GM23248 (cell line): ENCODE measurements at regions not wholly inside any gene's neighbourhood (a gene's known extent, or its start where the extent isn't known, plus 50 kb on each side); places are given as distances from the start of the nearest gene placed in this dataset.

Experiments used
- DNase-seq: peaks from one replicate; pipeline ENCODE4 v3.0.0-alpha.2; 2015
- H2AFZ ChIP-seq: fragments of 200-600 bp; sonication (generic); 2 replicates; pipeline ENCODE4 v1.6.1; 2016; ENCODE audit warnings: antibody characterized with exemption
- H3F3A ChIP-seq: fragments of 200-600 bp; sonication (generic); 2 replicates; pipeline ENCODE4 v1.6.1; 2016; ENCODE audit warnings: mild to moderate bottlenecking, antibody characterized with exemption, mixed run types; ENCODE audit not compliant: insufficient read depth
- H3K27ac ChIP-seq: fragments of 200-600 bp; sonication (generic); 2 replicates; pipeline ENCODE4 v1.5.1; 2016; ENCODE audit warnings: mild to moderate bottlenecking
- H3K27me3 ChIP-seq: fragments of 200-600 bp; sonication (generic); replicated peaks from 2 replicates; pipeline ENCODE4 v1.6.1; 2016; ENCODE audit warnings: mild to moderate bottlenecking; ENCODE audit not compliant: insufficient read depth
- H3K36me3 ChIP-seq: fragments of 200-600 bp; sonication (generic); 2 replicates; pipeline ENCODE4 v1.6.1; 2016; ENCODE audit warnings: low read depth, mild to moderate bottlenecking
- H3K4me1 ChIP-seq: fragments of 200-600 bp; sonication (generic); 2 replicates; pipeline ENCODE4 v1.6.1; 2016; ENCODE audit warnings: mild to moderate bottlenecking; ENCODE audit not compliant: insufficient read depth
- H3K4me2 ChIP-seq: fragments of 200-600 bp; sonication (generic); one replicate; pipeline ENCODE4 v1.6.1; 2016; ENCODE audit warnings: mild to moderate bottlenecking; ENCODE audit not compliant: unreplicated experiment
- H3K4me3 ChIP-seq: fragments of 200-600 bp; sonication (generic); 2 replicates; pipeline ENCODE4 v1.5.1; 2016; ENCODE audit warnings: mild to moderate bottlenecking
- H3K79me2 ChIP-seq: fragments of 200-600 bp; sonication (generic); 2 replicates; pipeline ENCODE4 v1.6.1; 2016; ENCODE audit warnings: mild to moderate bottlenecking; ENCODE audit not compliant: insufficient read depth
- H3K9ac ChIP-seq: fragments of 200-600 bp; sonication (generic); 2 replicates; pipeline ENCODE4 v1.6.1; 2016; ENCODE audit warnings: mild to moderate bottlenecking
- H3K9me2 ChIP-seq: fragments of 200-600 bp; sonication (generic); 2 replicates; pipeline ENCODE4 v1.6.1; 2016; ENCODE audit warnings: mixed run types, mild to moderate bottlenecking, moderate library complexity; ENCODE audit not compliant: insufficient read depth
- H3K9me3 ChIP-seq: fragments of 200-600 bp; sonication (generic); one replicate; pipeline ENCODE4 v1.6.1; 2017; ENCODE audit warnings: low read depth
- H4K20me1 ChIP-seq: fragments of 200-600 bp; sonication (generic); 2 replicates; pipeline ENCODE4 v1.6.0; 2016; ENCODE audit not compliant: insufficient read depth
- EZH2 ChIP-seq: fragments of 200-600 bp; sonication (generic); IDR thresholded peaks from 2 replicates; pipeline ENCODE4 v1.6.1; 2018; ENCODE audit warnings: antibody characterized with exemption, mild to moderate bottlenecking; ENCODE audit not compliant: insufficient read depth, poor library complexity, severe bottlenecking
- EZH2phosphoT487 ChIP-seq: fragments of 200-600 bp; sonication (generic); IDR thresholded peaks from 2 replicates; pipeline ENCODE4 v1.6.1; 2018; ENCODE audit warnings: antibody characterized with exemption, moderate library complexity, mild to moderate bottlenecking, low read depth; ENCODE audit not compliant: insufficient read depth
- WGBS, 2 experiments: methylation state at CpG; one replicate each; pipeline ENCODE4 v1.1.6; 2015 to 2017; ENCODE audit warnings: low lambda C conversion rate in 2 of 2, low coverage in 1 of 2; ENCODE audit errors: missing lambda C conversion rate in 2 of 2; 5-methylcytosine and 5-hydroxymethylcytosine counted together
- in situ Hi-C: fragments of 300-500 bp; cut with MboI; formaldehyde crosslinking; loops from 2 replicates; pipeline ENCODE4 v1.15.0; 2020

- Histone ChIP-seq H3K9me2 (no peaks in the 10 kb centered on the region), H3K36me3 (no peaks in the 10 kb centered on the region), H3K4me1 (peaks cover 42% of the 10 kb centered on the region), H3F3A (peaks cover 62% of the 10 kb centered on the region), H3K4me3 (no peak overlapping the region), H3K9ac (peak overlapping the region; percentile 26), H3K79me2 (no peaks in the 10 kb centered on the region), H4K20me1 (no peaks in the 10 kb centered on the region), H3K27me3 (no peaks in the 10 kb centered on the region), H3K4me2 (peak overlapping the region; percentile 42), H3K27ac (peak overlapping the region; percentile 60), H2AFZ (no peak overlapping the region), H3K9me3 (no peaks in the 10 kb centered on the region)
- TF ChIP-seq EZH2 (no peak), EZH2phosphoT487 (no peak)
- 9 to 10% methylated on average over 6 of the region's 6 CpGs for WGBS, 2 experiments
- peak; percentile 79 for DNase-seq
- in situ Hi-C loops = no loop called here
These were observed 86.8 kb upstream of the ARHGAP5 start for GRCh38 chr14:31990183-31990857.

- 0 out of 2 replicates have a peak overlapping the region, but pooled peaks have one; percentile 14 for H3K4me3 ChIP-seq
- H3K9me3 ChIP-seq = no peaks in the 10 kb centered on the region
- no peaks in the 10 kb centered on the region for H4K20me1 ChIP-seq
- peak overlapping the region; percentile 42 for H3K4me2 ChIP-seq
- H3K27ac ChIP-seq = peak overlapping the region; percentile 60
- 3 to 6% methylated on average over 6 of the region's 6 CpGs for WGBS, 2 experiments
- peaks cover 63% of the 10 kb centered on the region for H3F3A ChIP-seq
- H3K9me2 ChIP-seq = no peaks in the 10 kb centered on the region
- peaks cover 42% of the 10 kb centered on the region for H3K4me1 ChIP-seq
- H3K27me3 ChIP-seq = no peaks in the 10 kb centered on the region
- H3K36me3 ChIP-seq = no peaks in the 10 kb centered on the region
- no peak overlapping the region for H2AFZ ChIP-seq
- peak overlapping the region; percentile 26 for H3K9ac ChIP-seq
- peak; percentile 59 for DNase-seq
- in situ Hi-C loops = no loop called here
- 0 out of 2 replicates have a peak, but pooled peaks have one; percentile 43 for TF ChIP-seq EZH2phosphoT487
- no peak for TF ChIP-seq EZH2
- no peaks in the 10 kb centered on the region for H3K79me2 ChIP-seq
These were observed 86.1 kb upstream of the ARHGAP5 start for GRCh38 chr14:31990926-31991572.

GRCh38 chr14:31992011-31992447, 85.1 kb upstream of the ARHGAP5 start:
- Histone ChIP-seq H3K9me2 (no peaks in the 10 kb centered on the region), H3K4me3 (0 out of 2 replicates have a peak overlapping the region, but pooled peaks have one; percentile 14), H3K4me1 (peaks cover 51% of the 10 kb centered on the region), H3K36me3 (no peaks in the 10 kb centered on the region), H3K79me2 (no peaks in the 10 kb centered on the region), H3F3A (peaks cover 71% of the 10 kb centered on the region), H3K9me3 (no peaks in the 10 kb centered on the region), H3K27ac (peak overlapping the region; percentile 60), H3K9ac (peak overlapping the region; percentile 8; the same call in 1 of the 2 replicates), H3K27me3 (no peaks in the 10 kb centered on the region), H2AFZ (no peak overlapping the region), H4K20me1 (no peaks in the 10 kb centered on the region), H3K4me2 (peak overlapping the region; percentile 42)
- in situ Hi-C loops = no loop called here
- peak; percentile 99 for TF ChIP-seq EZH2phosphoT487
- no peak for TF ChIP-seq EZH2
- 0 to 4% methylated on average over 1 of the region's 1 CpG for WGBS, 2 experiments
- DNase-seq = peak; percentile 85

- Histone ChIP-seq H3K4me3 (no peak overlapping the region), H3K36me3 (no peaks in the 10 kb centered on the region), H3K9me3 (no peaks in the 10 kb centered on the region), H3K79me2 (no peaks in the 10 kb centered on the region), H3K27me3 (no peaks in the 10 kb centered on the region), H3F3A (peaks cover 84% of the 10 kb centered on the region), H3K9ac (no peak overlapping the region), H3K9me2 (no peaks in the 10 kb centered on the region), H3K27ac (no peak overlapping the region), H3K4me2 (no peak overlapping the region), H4K20me1 (no peaks in the 10 kb centered on the region), H3K4me1 (peaks cover 63% of the 10 kb centered on the region), H2AFZ (no peak overlapping the region)
- WGBS, 2 experiments = 91 to 93% methylated on average over 3 of the region's 3 CpGs
- peak; percentile 24 for DNase-seq
- in situ Hi-C loops = no loop called here
- TF ChIP-seq EZH2phosphoT487 (no peak), EZH2 (no peak)
These were observed 83.6 kb upstream of the ARHGAP5 start for GRCh38 chr14:31993521-31993951.
